ENCODE measurements at regions not wholly inside any gene's neighbourhood (a gene's known extent, or its start where the extent isn't known, plus 50 kb on each side); places are given as distances from the start of the nearest gene placed in this dataset.

DNA sequence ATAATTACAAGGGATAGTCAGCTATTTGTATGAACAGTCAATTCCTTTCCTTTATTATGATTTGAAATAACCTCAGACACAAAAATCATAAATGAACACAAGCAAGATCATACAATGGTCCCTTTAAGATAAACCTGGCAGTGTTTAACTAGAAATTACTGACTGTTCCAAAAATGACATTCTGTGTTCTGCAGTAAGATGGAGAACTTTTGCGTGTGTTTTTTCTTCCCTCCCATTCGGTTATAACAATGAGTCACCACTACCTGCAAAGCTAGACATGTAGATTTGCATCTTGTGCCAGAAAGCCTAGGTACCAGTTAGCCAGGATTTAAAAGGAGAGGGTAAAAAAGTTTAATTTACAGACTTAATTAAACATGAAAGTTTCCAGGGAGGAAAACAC lies 248.2 kb upstream of the ADAMTS9 start:
- no peak for DNase-seq

- DNase-seq: no peak
These were observed 245.0 kb upstream of the ADAMTS9 start for GRCh38 chr3:64932666-64933342.

DNA sequence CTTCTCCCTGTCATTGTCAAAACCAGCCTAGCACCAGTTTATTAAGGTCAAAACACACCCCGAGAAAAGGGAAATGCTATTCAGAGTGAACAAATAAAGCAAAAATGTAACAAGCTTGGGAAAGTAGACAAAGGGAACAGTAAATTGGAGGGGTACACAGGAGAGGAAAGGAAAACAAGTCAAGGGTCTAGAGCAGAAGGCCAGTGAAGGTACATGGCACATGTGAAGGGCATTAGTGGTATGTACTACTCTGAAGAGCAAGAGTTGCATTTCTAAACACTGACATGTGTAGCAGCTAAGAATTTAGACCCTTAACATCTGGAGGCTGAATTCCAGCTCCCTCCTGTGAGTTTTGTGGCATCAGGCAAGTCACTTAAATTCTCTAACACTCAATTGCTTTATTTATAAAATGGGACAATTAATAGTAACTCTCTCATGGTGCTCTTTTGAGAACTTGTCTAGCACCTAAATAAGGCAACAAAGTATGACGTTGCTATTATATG lies 244.3 kb upstream of the ADAMTS9 start:
- DNase-seq: no peak

- no peak for DNase-seq
These were observed 243.1 kb upstream of the ADAMTS9 start for GRCh38 chr3:64930891-64931290.

- DNase-seq: no peak
These were observed 240.9 kb upstream of the ADAMTS9 start for GRCh38 chr3:64928683-64929082.

DNA sequence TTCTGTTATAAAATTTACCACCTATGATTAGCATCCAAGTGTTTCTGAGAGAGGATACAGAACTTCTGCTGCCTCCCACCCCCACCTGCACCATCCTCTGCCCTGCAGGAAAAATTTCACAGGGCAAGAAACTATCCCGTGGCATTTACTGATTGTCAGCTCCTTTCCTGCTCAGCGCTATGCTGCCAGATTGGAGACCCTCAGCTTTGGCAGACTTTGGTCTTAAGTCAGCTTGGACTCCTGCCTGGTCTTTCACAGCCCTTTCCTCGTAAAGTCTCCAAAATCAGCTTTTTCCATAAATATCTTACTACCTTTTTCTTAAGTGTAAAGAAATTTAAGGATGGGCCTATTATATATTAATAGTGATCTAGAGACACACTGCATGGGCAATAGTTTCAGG lies 239.9 kb upstream of the ADAMTS9 start:
- no peak for DNase-seq

GRCh38 chr3:64925575-64925974 lies 237.8 kb upstream of the ADAMTS9 start:
- DNase-seq: no peak

DNA sequence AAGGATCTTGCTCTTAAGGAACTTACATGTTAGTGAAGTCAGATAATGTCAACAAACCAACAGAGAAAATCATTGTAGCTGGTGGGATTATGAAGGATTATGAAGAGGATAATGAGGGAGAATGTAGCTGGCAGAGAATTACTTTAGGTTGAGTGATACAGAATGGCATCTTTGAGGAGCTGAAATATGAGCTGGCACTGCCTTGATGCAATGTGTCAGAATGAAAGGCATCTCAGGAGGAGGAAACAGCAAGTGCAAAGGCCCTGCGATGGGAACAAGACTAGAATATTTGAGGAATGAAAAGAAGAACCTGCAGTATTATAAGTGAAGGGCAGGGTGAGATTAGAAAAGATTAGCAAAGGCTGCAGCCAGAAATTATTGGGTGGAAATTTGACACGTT lies 237.2 kb upstream of the ADAMTS9 start:
- DNase-seq: no peak

- no peak for DNase-seq
These were observed 234.4 kb upstream of the ADAMTS9 start for GRCh38 chr3:64922213-64922612.

- DNase-seq: no peak
These were observed 233.7 kb upstream of the ADAMTS9 start for GRCh38 chr3:64921281-64922065.

DNA sequence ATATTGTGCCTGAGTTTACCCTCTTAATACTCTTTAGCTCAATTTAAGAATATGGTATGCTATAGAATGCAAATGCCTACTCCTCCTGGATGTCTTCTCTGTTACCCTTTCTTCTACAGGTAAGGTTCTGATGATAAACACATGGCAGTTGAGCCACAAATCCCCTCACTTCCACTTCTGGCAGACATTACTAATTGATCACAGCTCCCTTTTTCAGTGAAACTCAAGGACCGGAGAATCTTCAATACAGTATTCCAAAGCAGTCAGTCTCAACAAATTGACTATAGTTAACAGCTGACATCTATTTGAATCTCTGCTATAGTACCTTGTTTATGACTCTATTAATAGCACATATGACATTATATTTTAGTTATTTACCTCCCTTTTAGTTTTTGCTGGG lies 232.1 kb upstream of the ADAMTS9 start:
- no peak for DNase-seq

DNA sequence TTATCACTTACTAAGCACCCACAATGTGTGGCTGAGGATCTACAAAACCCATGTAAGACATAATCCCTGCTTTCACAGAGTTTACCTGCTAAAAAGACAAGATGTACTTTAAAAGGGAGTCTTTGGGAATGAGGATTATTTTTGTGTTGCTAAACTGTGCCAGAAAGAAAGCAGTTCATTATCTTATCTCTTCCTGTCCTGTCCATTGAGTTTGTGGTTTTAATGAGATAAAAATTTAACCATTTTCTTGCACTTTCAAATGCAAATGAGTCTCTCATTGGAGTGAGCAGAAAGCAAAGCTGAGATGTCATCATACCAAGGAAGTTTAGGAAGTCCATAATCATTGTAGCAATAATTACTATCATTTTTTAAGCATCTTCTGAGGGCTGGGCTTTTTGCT lies 231.2 kb upstream of the ADAMTS9 start:
- DNase-seq: no peak

DNA sequence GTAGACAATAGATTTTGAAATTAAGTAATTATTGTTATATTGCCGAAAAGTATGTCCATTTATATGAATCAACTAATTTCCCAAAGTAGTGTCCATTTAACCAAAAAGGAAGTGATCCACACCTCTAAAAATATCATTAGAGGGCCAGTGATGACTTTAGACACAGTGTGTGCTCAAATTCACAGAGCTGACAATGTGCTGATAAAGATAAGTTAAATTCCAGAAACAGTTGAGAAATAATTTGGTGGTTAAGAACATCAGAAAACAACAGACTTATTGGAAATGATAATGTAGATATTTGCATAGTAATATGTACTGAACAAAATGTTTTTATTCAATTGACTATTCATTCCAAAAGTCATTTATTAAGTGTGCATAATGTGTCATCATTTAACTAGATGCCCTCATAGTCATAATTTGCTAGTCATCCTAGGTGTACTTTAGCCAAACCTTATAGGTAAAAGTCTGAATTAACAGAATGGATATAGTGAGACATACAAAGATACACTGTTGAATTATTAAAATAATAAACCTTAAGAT lies 230.2 kb upstream of the ADAMTS9 start:
- no peak for DNase-seq

- no peak for DNase-seq
These were observed 229.1 kb upstream of the ADAMTS9 start for GRCh38 chr3:64916937-64917336.

DNA sequence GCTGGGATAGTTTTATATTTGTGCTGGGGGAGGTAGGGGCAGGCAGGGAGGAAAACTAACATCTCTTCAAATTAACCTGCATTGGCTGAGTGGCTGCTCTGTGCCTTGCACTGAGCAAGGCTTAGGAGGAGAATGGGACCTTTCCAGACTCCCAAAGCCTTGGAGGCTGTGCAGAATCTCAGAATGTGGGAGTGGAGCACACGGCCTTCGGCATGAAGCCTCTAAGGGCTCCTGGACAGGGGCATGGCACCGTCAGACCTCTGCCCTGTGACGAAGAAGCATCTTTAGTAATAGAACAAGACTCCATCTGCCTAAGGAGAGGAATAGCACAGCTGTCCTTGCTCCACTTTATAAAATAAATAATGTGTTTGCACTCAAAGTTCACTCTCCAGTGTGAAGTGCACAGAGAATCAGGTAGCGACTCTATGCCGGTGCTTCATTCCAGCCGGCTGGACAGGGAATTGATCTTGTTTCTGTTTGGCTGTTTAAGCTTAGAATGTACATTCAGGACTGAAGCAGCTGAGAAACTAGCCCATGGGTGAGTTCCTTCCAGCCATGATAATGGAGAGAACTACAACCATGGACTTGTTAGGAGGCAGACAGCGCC lies 228.5 kb upstream of the ADAMTS9 start:
- no peak for DNase-seq

GRCh38 chr3:64915778-64916177 lies 228.0 kb upstream of the ADAMTS9 start:
- DNase-seq: no peak

- no peak for DNase-seq
These were observed 225.7 kb upstream of the ADAMTS9 start for GRCh38 chr3:64913515-64913914.

GRCh38 chr3:64911138-64911537 lies 223.3 kb upstream of the ADAMTS9 start:
- DNase-seq: no peak

DNA sequence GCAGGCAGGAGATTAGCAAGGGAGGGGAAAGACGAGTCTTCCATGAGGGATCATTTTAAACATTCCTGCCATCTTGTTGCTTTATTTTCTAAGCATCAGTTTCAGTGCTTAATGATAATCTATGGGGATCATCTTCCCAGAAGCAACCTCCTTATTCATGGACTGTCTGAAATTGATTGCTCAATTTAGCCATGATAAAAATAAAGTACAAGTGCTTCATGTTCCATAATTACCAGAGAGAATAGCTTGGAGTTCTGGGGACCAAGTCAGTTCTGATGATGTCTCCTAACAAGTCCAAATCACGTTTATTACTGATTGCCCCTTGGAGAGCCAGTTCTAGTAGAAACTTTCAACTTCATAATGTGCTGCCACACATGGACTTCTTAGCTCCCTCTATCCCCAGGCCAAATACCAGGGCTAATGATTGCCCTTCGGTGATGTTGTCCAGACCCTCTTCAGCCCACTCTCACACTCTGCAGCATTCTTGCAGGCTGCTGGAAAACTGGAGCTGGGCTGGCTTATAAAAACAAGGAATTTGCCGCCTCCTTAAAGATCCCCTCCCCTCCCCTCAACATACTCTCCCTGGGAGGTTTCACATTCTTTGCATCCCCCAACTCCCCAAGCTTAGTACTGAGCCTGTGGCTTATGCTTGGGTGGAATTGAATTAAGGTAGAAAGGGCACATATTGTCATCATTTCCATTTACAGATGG lies 222.1 kb upstream of the ADAMTS9 start:
- no peak for DNase-seq

DNA sequence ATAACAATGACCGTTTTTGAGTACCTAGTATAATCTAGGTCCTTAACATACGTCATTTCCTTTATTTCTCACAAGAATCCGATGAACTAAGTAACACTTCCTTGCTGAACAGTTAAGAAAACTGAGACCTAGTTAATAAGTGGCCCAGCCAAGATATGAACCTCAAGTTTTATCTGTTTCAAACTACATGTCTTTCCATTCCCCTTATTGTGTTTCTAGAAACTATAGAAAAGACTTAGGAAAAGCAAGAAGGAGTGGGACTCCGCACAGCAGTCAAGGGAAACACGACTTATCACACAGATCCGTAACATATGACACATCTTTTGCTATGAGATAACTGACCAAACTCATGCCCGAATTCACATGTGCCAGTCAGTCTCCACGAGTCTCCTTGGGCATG lies 221.2 kb upstream of the ADAMTS9 start:
- DNase-seq: no peak

GRCh38 chr3:64908251-64908685 lies 220.5 kb upstream of the ADAMTS9 start:
- no peak for DNase-seq

GRCh38 chr3:64905906-64906410 lies 218.2 kb upstream of the ADAMTS9 start:
- DNase-seq: no peak

- DNase-seq: no peak
These were observed 215.2 kb upstream of the ADAMTS9 start for GRCh38 chr3:64903006-64903405.
